Gastrocnemius medialis (tissue), 4 donors: ENCODE measurements at regions not wholly inside any gene's neighbourhood (a gene's known extent, or its start where the extent isn't known, plus 50 kb on each side); places are given as distances from the start of the nearest gene placed in this dataset.

ENCODE experiments used
- POLR2A ChIP-seq, 2 donors: fragments of 450-650 bp; IDR thresholded peaks; one replicate each; pipeline ENCODE4 v1.6.1; 2017; ENCODE audit warnings: antibody characterized with exemption in 2 of 2, mild to moderate bottlenecking in 2 of 2, moderate library complexity in 2 of 2
- TF ChIP-seq, protein P1 (sequence below), 5 experiments: fragments of 450-650 bp in 3 of 5; fragments of 200-600 bp in 2 of 5; sonication (generic) in 2 of 5; IDR thresholded peaks in 4 of 5; conservative IDR thresholded peaks in 1 of 5; 1 replicate in 4 of 5; 2 replicates in 1 of 5; pipeline ENCODE4 v1.5.1; 2016 to 2019; ENCODE audit warnings: antibody characterized with exemption in 5 of 5, mild to moderate bottlenecking in 3 of 5, moderate library complexity in 3 of 5

DNA sequence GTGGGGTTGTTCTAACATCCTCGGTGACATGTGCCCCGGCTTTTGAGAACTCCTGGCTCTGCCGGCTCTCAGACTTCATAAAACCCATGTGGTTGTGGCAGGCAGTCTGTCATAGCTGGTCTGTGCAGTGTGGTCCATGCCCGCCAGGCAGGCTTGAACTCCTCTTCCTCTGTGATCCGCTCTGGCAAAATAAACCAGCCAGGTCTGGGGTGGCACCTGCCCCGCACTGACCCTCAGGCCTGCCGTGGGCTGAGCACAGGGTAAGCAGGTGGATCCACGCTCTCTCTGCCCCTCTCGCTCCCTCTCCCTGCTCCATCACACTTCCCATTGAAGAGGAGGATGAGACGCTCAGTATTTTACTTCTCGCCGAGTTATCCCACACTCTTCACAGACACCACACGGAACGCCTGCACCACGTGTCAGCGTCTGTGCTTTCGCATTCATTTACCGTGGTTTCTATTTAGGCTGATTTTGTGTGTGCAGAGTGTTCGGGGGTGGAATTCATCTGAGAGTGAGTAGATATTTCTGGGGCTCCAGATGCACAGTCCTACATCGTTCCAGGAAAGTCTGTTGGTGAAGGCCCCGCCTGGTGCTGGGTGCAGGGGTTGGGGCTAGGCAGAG, 56.4 kb downstream of the RTP5 start:
- TF ChIP-seq, protein P1, sequence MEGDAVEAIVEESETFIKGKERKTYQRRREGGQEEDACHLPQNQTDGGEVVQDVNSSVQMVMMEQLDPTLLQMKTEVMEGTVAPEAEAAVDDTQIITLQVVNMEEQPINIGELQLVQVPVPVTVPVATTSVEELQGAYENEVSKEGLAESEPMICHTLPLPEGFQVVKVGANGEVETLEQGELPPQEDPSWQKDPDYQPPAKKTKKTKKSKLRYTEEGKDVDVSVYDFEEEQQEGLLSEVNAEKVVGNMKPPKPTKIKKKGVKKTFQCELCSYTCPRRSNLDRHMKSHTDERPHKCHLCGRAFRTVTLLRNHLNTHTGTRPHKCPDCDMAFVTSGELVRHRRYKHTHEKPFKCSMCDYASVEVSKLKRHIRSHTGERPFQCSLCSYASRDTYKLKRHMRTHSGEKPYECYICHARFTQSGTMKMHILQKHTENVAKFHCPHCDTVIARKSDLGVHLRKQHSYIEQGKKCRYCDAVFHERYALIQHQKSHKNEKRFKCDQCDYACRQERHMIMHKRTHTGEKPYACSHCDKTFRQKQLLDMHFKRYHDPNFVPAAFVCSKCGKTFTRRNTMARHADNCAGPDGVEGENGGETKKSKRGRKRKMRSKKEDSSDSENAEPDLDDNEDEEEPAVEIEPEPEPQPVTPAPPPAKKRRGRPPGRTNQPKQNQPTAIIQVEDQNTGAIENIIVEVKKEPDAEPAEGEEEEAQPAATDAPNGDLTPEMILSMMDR (IDR thresholded peaks at IDR 0.05 in 4 of 5, conservative IDR thresholded peaks at IDR 0.05 in 1 of 5) = no peak
- no peak for TF ChIP-seq POLR2A (IDR thresholded peaks at IDR 0.05)
